ENCODE measurements at regions not wholly inside any gene's neighbourhood (a gene's known extent, or its start where the extent isn't known, plus 50 kb on each side); places are given as distances from the start of the nearest gene placed in this dataset.

GRCh38 chr16:85466989-85467388 lies 146.1 kb upstream of the GSE1 start:
- WGBS (ENCODE audit: insufficient coverage, low lambda C conversion rate) = no CpG with 5 or more reads among the region's 12 CpGs
- peaks cover 21% of the 10 kb centered on the region for H3K4me1 ChIP-seq (ENCODE audit: control insufficient read depth, insufficient read depth, low read length)
- no peak overlapping the region for H3K27ac ChIP-seq (ENCODE audit: low read length)
- H3K36me3 ChIP-seq (ENCODE audit: control insufficient read depth, insufficient read depth, low read length) = peaks cover 3% of the 10 kb centered on the region
- no peak for DNase-seq
- no peaks in the 10 kb centered on the region for H3K9me3 ChIP-seq (ENCODE audit: control insufficient read depth, low read depth, low read length)
- peaks cover 3% of the 10 kb centered on the region for H3K27me3 ChIP-seq (ENCODE audit: control insufficient read depth, insufficient read depth, low read length)
- no peak overlapping the region for H3K4me3 ChIP-seq (ENCODE audit: low read length)

- peaks cover 20% of the 10 kb centered on the region for H3K4me1 ChIP-seq (ENCODE audit: control insufficient read depth, insufficient read depth, low read length)
- H3K9me3 ChIP-seq (ENCODE audit: control insufficient read depth, low read depth, low read length) = no peaks in the 10 kb centered on the region
- H3K36me3 ChIP-seq (ENCODE audit: control insufficient read depth, insufficient read depth, low read length) = peaks cover 5% of the 10 kb centered on the region
- WGBS (ENCODE audit: insufficient coverage, low lambda C conversion rate) = no CpG with 5 or more reads among the region's 20 CpGs
- no peak overlapping the region for H3K27ac ChIP-seq (ENCODE audit: low read length)
- no peak for DNase-seq
- H3K4me3 ChIP-seq (ENCODE audit: low read length) = no peak overlapping the region
- no peaks in the 10 kb centered on the region for H3K27me3 ChIP-seq (ENCODE audit: control insufficient read depth, insufficient read depth, low read length)
Observed at GRCh38 chr16:85469929-85470590, 143.1 kb upstream of the GSE1 start.

GRCh38 chr16:85470873-85471272 lies 142.2 kb upstream of the GSE1 start:
- Histone ChIP-seq H3K4me3 (ENCODE audit: low read length) (no peak overlapping the region), H3K9me3 (ENCODE audit: control insufficient read depth, low read depth, low read length) (no peaks in the 10 kb centered on the region), H3K27me3 (ENCODE audit: control insufficient read depth, insufficient read depth, low read length) (no peaks in the 10 kb centered on the region), H3K4me1 (ENCODE audit: control insufficient read depth, insufficient read depth, low read length) (peaks cover 20% of the 10 kb centered on the region), H3K27ac (ENCODE audit: low read length) (no peak overlapping the region), H3K36me3 (ENCODE audit: control insufficient read depth, insufficient read depth, low read length) (peaks cover 5% of the 10 kb centered on the region)
- no peak for DNase-seq
- WGBS (ENCODE audit: insufficient coverage, low lambda C conversion rate) = no CpG with 5 or more reads among the region's 13 CpGs

- Histone ChIP-seq H3K27ac (ENCODE audit: low read length) (no peak overlapping the region), H3K9me3 (ENCODE audit: control insufficient read depth, low read depth, low read length) (no peaks in the 10 kb centered on the region), H3K36me3 (ENCODE audit: control insufficient read depth, insufficient read depth, low read length) (peaks cover 5% of the 10 kb centered on the region), H3K4me1 (ENCODE audit: control insufficient read depth, insufficient read depth, low read length) (peaks cover 20% of the 10 kb centered on the region), H3K4me3 (ENCODE audit: low read length) (no peak overlapping the region), H3K27me3 (ENCODE audit: control insufficient read depth, insufficient read depth, low read length) (no peaks in the 10 kb centered on the region)
- peak in 1 of 2 donors; percentile 46 for DNase-seq
- WGBS (ENCODE audit: insufficient coverage, low lambda C conversion rate) = no CpG with 5 or more reads among the region's 15 CpGs
Observed at GRCh38 chr16:85471469-85472431, 141.4 kb upstream of the GSE1 start.

- no CpG with 5 or more reads among the region's 9 CpGs for WGBS (ENCODE audit: insufficient coverage, low lambda C conversion rate)
- no peak for DNase-seq
- no peak overlapping the region for H3K4me3 ChIP-seq (ENCODE audit: low read length)
Observed at GRCh38 chr16:85472514-85472913, 140.6 kb upstream of the GSE1 start.

GRCh38 chr16:85473323-85473722 lies 139.8 kb upstream of the GSE1 start:
- Histone ChIP-seq H3K27me3 (ENCODE audit: control insufficient read depth, insufficient read depth, low read length) (no peaks in the 10 kb centered on the region), H3K9me3 (ENCODE audit: control insufficient read depth, low read depth, low read length) (no peaks in the 10 kb centered on the region), H3K36me3 (ENCODE audit: control insufficient read depth, insufficient read depth, low read length) (peaks cover 2% of the 10 kb centered on the region), H3K27ac (ENCODE audit: low read length) (no peak overlapping the region), H3K4me3 (ENCODE audit: low read length) (no peak overlapping the region), H3K4me1 (ENCODE audit: control insufficient read depth, insufficient read depth, low read length) (peaks cover 20% of the 10 kb centered on the region)
- no CpG with 5 or more reads among the region's 8 CpGs for WGBS (ENCODE audit: insufficient coverage, low lambda C conversion rate)
- no peak for DNase-seq

More at GRCh38 chr16:85472514-85472913, 140.6 kb upstream of the GSE1 start:
- no peaks in the 10 kb centered on the region for H3K9me3 ChIP-seq (ENCODE audit: control insufficient read depth, low read depth, low read length)
- H3K36me3 ChIP-seq (ENCODE audit: control insufficient read depth, insufficient read depth, low read length) = peaks cover 5% of the 10 kb centered on the region
- H3K4me1 ChIP-seq (ENCODE audit: control insufficient read depth, insufficient read depth, low read length) = peaks cover 20% of the 10 kb centered on the region
- H3K27ac ChIP-seq (ENCODE audit: low read length) = no peak overlapping the region
- no peaks in the 10 kb centered on the region for H3K27me3 ChIP-seq (ENCODE audit: control insufficient read depth, insufficient read depth, low read length)

GRCh38 chr16:85473909-85474620 lies 139.1 kb upstream of the GSE1 start:
- no peaks in the 10 kb centered on the region for H3K27me3 ChIP-seq (ENCODE audit: control insufficient read depth, insufficient read depth, low read length)
- 83% methylated on average over 1 of the region's 21 CpGs for WGBS (ENCODE audit: insufficient coverage, low lambda C conversion rate)
- DNase-seq = no peak
- H3K4me1 ChIP-seq (ENCODE audit: control insufficient read depth, insufficient read depth, low read length) = peaks cover 20% of the 10 kb centered on the region
- H3K36me3 ChIP-seq (ENCODE audit: control insufficient read depth, insufficient read depth, low read length) = peaks cover 2% of the 10 kb centered on the region
- no peak overlapping the region for H3K4me3 ChIP-seq (ENCODE audit: low read length)
- H3K27ac ChIP-seq (ENCODE audit: low read length) = no peak overlapping the region
- no peaks in the 10 kb centered on the region for H3K9me3 ChIP-seq (ENCODE audit: control insufficient read depth, low read depth, low read length)

- Histone ChIP-seq H3K27ac (ENCODE audit: low read length) (no peak overlapping the region), H3K9me3 (ENCODE audit: control insufficient read depth, low read depth, low read length) (no peaks in the 10 kb centered on the region), H3K4me1 (ENCODE audit: control insufficient read depth, insufficient read depth, low read length) (peaks cover 20% of the 10 kb centered on the region), H3K27me3 (ENCODE audit: control insufficient read depth, insufficient read depth, low read length) (no peaks in the 10 kb centered on the region), H3K36me3 (ENCODE audit: control insufficient read depth, insufficient read depth, low read length) (peaks cover 2% of the 10 kb centered on the region), H3K4me3 (ENCODE audit: low read length) (no peak overlapping the region)
- WGBS (ENCODE audit: insufficient coverage, low lambda C conversion rate) = 21% methylated on average over 2 of the region's 9 CpGs
- DNase-seq = no peak
Observed at GRCh38 chr16:85474621-85475217, 138.4 kb upstream of the GSE1 start.

GRCh38 chr16:85475233-85475632 lies 137.9 kb upstream of the GSE1 start:
- Histone ChIP-seq H3K27ac (ENCODE audit: low read length) (no peak overlapping the region), H3K36me3 (ENCODE audit: control insufficient read depth, insufficient read depth, low read length) (peaks cover 2% of the 10 kb centered on the region), H3K4me3 (ENCODE audit: low read length) (no peak overlapping the region), H3K4me1 (ENCODE audit: control insufficient read depth, insufficient read depth, low read length) (peaks cover 22% of the 10 kb centered on the region), H3K27me3 (ENCODE audit: control insufficient read depth, insufficient read depth, low read length) (no peaks in the 10 kb centered on the region), H3K9me3 (ENCODE audit: control insufficient read depth, low read depth, low read length) (no peaks in the 10 kb centered on the region)
- no peak for DNase-seq
- no CpG with 5 or more reads among the region's 8 CpGs for WGBS (ENCODE audit: insufficient coverage, low lambda C conversion rate)
